Right renal cortex interstitium (tissue), 3 donors: ENCODE measurements at regions not wholly inside any gene's neighbourhood (a gene's known extent, or its start where the extent isn't known, plus 50 kb on each side); places are given as distances from the start of the nearest gene placed in this dataset.
"Not testable (repeated sequence)": the region's sequence is repeated elsewhere in the genome, so short reads cannot be mapped to it uniquely, and the experiment has no call there.

Source experiments
- DNase-seq, 3 donors: peaks; one replicate each; pipeline ENCODE4 v3.0.0-alpha.2; 2013; ENCODE audit warnings: low read depth in 3 of 3, low spot score in 2 of 3

DNA sequence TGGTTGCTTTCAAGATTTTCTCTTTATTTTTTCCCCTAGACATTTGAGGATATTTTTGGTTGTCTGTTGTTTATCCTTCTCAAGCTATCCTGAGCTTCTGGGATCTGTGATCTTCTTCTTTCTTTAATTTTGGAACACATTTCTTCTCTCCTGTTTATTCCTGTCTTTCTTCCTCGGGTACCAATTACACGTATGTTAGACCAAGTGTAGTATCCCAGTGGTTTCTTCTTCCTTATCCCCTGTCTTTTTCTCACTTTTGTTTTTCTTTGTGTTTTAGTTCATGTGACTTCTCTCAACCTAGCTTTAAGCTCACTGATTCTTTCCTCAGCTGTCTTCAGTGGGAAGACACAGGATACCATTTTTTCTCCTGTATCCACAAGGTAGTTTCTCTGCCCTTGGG lies 120.0 kb downstream of the GALR1 start:
- DNase-seq: no peak

DNA sequence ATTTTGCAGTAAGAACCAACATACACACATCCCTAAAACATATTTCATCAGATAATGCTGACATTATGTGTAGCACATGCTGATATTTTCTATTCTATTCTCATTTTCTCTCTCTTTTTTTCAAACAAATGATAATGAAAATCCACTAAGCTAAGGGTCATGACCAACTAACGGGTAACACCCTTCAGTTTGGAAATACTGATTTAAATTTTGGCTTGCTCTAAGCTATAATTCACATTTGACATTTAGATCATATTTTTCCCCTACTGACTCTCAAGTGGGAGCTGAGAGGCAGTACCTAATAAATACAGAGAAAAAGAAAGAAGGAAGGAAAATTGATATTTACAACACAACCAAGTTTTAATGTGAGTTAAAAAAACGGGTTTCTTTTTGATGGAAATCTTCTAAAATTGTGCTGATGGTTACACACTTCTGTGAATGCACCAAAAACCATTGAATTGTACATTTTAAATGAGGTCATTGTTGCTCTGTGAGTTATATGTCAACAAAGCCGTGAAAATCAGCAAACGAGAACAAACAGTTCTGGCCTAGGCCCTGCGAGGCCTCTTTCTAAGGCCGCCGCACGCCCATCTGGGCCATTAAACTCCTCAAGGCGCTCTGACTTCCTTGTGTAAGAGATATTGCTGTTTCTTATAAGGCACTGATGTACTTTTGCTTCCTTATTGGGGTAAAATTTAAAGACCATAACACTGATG lies 124.2 kb downstream of the GALR1 start:
- no peak for DNase-seq

DNA sequence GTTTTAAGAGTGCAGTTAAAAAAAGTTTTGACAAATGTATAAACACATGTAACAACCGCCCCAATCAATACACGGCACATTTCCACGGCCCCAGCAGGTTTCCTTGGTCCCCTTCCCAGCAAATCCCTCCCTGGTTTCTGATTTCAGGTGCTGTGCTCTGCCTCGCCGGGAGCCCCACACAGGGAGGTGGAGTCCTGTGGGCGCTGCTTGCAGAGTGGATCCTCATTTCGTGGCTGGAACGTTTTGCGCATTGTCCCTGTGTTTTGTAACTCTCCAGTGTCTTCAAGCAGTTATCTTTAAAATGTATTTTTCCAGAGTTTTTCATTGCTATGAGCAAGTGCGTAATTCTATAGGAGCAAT lies 124.8 kb downstream of the GALR1 start:
- no peak for DNase-seq

DNA sequence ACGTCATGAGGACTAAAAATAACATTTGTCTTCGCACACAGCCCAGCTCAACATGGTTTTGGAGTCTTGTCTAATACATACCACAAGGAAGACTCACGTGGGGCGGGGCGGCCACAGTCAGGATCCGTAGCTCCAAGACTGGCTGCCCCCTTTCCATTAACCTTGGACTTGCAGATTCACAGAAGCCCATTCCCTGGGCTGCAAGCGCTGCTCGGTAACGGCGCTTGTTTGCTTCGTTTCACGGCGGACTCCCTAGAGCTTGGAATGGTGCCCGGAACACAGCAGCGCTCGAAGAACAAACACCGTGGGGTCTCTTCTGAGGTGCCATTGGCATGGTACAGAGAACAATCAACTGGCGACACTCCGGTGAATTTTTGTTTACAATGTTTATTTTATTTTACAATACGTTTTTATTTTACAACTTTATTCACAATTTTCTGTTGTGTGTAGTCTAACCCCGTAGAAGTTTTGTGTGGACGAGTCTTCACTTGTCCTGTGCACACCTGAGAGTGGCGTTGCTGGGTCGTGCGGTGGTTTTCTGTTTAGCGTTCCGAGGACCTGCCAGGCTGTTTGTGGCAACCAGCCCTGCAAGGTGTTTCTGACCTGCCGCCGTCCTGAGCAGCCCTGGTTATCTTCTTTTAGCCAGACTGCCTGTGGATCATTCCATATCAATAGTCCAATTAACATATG lies 126.5 kb downstream of the GALR1 start:
- DNase-seq: no peak

DNA sequence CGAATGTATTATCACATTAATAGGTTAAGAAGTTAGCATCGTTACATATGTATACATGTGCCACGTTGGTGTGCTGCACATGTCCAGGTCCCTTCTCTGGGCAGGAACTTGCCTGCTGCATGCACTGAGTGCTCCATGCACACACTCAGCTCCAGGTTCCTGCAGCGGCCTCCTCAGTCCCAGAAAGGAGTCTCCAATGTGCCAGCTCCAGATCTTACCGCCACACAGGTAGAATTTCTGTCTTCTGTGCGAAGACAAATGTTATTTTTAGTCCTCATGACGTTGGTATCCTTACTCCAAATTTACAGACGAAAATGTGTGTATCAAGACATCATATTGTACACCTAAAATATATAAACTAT lies 127.1 kb downstream of the GALR1 start:
- no peak for DNase-seq

DNA sequence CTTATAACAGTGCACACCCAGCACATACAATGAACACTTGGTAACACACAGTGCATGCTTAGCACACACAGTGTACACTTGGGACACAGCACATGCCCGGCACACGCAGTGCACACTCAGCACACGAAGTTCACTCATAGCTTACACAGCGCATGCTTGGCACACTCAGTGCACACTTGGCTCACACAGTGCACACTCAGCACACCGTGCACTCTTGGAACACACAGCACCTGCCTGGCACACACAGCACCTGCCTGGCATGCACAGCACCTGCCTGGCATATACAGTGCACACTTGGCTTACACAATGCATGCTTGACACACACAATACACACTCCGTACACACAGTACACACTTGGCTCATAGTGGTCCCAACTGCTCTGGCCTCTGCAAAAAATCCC lies 128.2 kb downstream of the GALR1 start:
- no peak for DNase-seq

DNA sequence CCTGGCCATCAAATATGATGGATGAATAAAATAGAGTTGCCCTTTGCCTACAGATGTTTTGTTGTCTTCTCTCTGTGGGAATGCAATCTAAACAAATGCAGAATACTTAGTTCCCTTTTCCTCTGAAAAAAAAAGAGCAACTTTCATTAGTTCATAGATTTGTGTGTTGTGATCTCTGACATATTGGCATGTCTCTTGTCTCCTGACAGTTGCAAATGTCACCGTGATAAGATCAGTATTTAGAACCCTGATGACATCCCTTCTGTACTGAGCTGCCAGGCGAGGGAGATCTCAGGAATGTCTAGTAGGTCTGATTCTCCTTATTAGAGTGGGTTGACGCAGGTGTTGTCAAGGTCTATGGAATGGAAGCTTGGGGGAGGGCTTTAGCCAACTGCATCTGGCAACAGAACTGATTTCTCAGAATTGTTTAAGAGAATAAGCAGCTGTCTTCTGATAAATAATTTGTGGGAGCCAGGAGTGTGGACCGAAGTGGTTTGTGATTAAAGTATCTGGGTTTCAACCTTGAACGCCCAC lies 130.4 kb downstream of the GALR1 start:
- DNase-seq: no peak

DNA sequence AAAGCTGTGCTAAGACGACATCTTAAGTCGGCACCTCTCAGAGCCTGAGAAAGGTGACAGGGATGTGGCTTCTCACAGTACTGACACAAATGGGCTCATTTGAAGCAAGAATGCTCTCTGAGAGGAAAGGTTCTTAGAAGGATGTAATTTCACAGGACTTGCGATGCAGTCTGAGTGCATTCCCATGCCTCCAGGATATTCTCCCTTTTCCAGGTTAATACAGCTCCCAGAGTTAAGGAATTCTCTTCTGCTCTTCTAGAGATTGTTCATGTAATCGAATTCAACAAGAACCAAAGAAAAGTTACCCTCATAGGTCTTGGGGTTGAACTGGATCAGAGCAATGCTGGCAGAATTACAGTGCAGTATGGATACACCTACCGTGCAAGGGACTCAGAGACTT lies 131.0 kb downstream of the GALR1 start:
- DNase-seq: no peak

DNA sequence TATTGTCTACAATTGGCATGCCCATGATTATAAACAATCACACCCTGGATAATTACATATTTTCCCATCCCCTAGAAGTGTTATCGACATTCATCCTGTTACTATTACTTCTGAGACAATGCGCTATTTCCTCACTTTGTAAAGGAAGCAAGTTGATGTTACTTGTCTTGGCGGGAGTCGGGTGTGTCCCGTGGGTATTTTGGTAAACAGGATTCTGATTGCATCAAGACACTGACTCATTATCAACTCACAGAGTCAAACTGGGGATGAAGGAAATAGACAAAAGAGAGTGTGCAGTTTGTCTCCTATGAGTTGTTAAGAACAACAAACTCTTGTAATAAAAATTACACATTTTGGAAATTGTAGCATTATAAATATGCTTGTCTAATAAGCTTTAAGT lies 142.7 kb downstream of the GALR1 start:
- no peak for DNase-seq

DNA sequence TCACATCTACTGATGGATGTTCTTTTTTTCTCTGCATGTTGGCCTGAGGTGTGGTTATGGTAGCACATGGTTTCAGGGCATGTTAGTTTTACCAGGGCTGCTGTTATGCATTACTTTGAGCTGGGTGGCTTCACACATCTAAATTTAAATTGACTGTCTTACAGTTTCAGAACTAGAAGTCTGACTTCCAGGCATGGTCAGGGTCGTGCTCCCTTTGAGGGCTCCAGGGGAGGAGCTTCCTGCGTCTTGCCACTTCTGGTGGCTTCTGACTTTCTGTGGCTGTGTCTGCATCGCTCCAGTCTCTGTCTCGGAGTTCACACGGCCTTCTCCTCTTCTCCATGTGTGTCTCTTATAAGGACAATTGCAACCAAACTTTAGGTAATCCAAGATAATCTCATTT lies 143.9 kb downstream of the GALR1 start:
- no peak for DNase-seq

DNA sequence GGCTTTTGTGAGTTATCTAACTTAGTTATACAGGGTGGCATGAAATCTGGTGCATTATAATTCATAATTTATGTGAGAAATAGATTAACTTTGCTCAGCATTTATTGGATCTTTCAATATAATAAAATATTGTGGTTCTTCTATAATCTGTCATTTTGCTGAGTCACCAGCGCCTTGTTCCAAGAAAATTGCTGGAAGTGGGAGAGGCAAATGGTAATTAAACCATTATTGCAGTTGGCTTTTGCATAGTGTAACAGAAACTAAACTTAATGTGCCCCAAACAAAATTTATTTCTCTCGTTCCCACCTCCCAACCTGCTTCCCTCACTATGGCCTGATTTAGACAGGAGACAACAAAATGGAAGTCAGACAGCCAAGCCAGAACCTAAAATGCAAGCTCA lies 146.3 kb downstream of the GALR1 start:
- no peak for DNase-seq

DNA sequence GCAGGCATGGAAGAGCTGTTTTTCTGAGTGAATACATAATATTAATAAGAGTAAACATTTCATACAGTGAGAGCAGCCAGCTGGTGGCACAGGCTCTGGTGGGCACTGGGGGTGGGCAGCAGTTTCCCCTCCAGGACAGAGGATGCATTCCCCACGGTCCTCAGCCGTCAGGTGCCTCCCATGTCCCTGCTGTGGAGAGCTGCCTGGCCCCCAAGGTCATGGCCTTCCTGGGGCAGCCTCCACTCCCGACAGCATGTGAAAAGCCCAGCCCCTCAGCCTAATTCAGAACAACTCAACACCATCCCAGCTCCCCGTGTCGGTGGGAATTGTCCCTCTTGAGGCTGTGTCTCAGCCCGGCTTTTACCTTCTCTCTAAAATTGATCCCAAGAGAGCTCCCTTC lies 147.4 kb downstream of the GALR1 start:
- no peak for DNase-seq

DNA sequence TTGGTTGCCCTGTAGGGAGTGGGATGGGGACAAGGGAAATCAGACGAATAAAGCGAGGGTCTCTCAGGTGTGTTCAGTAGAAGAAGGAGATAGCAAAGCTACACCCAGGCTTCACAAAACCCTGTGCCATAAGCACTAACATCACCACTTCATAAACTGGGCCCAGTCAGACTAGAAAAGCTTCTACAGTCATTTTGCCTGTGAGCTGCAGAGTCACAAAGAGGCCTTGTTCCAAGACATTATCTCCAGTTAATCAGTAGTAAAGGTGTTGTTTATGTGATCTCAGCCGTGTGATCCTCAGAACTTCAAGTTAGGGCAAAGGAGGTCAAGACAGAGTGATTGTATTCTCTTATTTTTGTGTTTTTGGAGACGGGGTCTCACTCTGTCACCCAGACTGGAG lies 148.0 kb downstream of the GALR1 start:
- no peak for DNase-seq

DNA sequence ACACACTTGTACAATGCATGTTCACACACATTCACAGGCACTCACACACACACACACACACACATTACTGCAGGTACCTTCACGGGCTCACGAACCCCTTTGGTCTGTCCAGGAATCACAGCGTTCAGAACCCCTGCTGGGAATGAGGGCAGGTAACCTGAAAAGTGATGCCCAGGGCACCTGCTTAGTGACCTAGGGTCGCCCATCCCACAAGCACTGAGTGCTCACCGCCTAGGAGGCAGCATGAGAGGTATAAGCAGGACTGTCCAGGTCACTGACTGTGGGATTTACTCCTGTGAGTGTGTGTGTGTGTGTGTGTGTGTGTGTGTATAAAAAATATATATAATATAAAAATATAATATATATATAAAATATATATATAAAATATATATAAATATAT lies 150.9 kb downstream of the GALR1 start:
- no peak for DNase-seq

DNA sequence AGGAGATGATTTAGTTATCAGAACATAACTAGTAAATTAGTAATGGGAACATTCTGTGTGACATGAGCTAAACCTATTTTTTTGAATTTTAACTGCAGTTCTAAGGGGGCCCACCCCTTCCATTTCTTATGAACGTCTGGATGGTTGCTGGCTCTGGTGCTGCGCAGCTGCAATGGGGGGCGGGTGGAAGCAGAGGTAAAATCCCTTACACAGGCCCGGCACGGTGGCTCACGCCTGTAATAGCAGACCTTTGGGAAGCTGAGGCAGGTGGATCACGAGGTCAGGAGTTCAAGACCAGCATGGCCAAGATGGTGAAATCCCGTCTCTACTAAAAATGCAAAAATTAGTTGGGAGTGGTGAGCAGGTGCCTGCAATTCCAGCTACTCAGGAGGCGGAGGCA lies 151.5 kb downstream of the GALR1 start:
- no peak for DNase-seq

DNA sequence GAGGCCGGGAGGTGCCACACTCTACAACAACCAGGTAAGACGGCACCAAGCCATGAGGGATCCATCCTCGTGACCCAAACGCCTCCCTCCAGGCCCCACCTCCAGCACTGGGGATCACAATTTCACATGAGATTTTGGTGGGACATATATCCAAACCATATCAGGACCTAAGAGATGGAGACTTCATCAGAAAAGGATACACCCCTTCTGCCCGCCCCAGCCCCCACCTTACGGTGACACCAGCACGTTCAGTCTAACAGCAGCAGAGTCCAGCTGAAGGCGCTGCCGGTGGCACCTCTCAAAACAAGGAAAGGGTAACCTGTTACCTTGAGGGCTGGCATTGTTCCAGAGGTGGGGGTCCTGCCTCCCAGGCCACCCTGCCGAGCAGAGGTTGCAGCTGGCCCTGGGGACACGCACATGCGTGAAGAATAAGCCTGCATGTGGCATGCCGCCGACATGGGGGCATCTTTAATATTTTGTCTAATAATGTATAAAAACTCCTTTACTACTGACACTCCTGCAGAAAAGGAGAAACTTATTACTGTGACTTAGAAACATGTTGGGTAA lies 154.4 kb downstream of the GALR1 start:
- no peak for DNase-seq

DNA sequence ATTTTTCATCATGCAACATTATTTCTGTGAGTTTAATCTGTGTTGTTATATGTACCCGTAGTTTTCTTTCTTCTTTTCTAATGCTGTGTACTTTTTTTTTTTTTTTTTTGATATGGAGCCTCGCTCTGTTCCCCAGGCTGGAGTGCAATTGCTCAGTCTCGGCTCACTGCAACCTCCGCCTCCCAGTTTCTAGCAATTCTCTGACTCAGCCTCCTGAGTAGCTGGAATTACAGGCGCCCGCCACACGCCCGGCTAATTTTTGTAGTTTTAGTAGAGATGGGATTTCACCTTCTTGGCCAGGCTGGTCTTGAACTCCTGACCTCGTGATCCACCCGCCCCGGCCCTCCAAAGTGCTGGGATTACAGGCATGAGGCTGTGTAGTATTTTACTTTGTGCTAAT lies 155.4 kb downstream of the GALR1 start:
- no peak for DNase-seq

DNA sequence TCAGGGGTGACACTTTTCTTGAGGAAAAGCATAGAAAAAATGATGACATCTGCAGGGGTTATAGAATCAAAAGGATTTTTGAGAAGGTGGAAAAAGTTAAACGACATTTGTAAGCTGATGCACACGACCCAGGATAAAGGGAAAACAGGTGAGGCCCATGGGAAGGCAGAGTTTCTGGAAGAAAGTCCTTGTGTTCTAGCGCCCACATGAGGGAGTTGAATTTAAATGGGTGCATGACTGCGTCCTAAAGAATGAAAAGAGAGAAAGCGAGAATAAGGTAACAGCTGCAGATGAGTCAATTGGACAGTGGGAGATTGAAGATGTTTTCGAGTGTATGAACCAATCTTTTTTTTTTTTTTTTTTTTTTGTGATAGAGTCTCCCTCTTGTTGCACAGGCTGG lies 158.1 kb downstream of the GALR1 start:
- DNase-seq: no peak

DNA sequence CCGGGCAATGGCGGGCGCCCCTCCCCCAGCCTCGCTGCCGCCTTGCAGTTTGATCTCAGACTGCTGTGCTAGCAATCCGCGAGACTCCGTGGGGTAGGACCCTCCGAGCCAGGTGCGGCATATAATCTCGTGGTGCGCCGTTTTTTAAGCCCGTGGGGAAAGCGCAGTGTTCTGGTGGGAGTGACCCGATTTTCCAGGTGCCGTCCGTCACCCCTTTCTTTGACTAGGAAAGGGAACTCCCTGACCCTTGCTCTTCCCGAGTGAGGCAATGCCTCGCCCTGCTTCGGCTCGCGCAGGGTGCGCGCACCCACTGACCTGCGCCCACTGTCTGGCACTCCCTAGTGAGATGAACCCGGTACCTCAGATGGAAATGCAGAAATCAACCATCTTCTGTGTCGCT lies 171.9 kb downstream of the GALR1 start:
- not testable (repeated sequence) for DNase-seq

DNA sequence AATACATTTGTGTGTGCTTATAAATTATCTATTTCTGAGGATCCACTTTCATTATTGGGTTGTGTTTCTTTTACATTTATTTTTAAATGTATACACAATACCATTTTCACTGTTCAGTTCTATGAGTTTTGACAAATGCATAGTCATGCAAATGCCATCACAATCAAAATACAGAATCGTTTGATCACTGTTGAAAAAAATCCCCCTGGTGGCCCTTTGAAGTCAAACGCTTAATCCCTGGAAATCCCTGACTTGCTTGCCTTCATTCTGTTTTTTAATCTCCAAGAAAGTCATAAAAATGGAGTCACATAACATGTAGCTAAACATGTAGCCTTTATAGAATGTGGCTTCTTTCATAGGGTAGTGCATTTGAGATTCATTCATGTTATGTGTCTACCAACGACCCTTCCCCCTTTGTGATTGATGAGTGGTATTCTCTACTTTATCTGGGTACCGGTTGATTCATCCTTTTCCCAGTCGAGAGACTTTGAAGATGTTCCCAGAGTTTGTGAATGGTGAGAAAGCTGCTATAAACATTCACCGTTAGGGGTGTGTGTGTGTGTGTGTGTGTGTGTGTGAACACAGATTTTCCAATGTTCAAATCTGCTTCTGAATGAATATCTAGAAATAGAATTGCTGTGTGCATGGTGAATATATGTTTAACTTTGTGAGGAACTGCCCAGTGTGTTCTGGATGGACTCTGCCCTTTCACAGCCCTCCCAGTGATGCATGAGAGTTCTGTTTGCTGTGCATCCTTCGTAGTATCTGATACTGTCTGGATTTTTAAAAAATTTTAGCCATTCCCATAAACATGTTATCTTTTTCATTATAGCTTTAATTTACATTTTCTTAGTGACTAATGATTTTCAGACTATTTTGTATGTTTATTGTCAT lies 173.6 kb downstream of the GALR1 start:
- no peak for DNase-seq

DNA sequence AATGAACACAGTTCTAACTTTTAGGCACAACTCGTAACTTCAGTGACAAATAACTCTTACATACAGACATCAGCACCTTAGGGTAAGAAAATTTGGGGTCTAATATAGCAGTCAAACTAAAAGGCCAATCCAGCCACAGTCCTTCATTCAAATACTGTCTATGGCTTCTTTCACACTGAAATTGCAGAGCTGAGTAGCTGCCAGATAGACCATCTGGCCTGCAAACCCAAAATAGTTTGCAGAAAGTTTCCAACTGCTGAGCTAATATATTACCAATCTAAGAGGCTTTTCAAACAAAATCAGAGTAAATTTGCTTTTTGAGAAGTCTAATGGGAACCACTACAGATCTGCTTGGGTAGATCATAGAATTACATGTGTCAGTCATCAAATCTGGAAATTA lies 183.4 kb downstream of the GALR1 start:
- DNase-seq: no peak
